K562 (cell line): ENCODE measurements at regions not wholly inside any gene's neighbourhood (a gene's known extent, or its start where the extent isn't known, plus 50 kb on each side); places are given as distances from the start of the nearest gene placed in this dataset.

Experiments used
- DPF2 ChIP-seq: fragments of 450-650 bp; IDR thresholded peaks from 2 replicates; pipeline ENCODE4 v1.6.1; 2016
- KLF1 ChIP-seq: fragments of 450-650 bp; IDR thresholded peaks from 2 replicates; pipeline ENCODE4 v1.6.1; 2016; ENCODE audit warnings: missing genetic modification characterization, missing compliant biosample characterization
- MED1 ChIP-seq: sonication (generic); formaldehyde crosslinking; IDR thresholded peaks from 2 replicates; pipeline ENCODE4 v1.8.1; 2023; ENCODE audit warnings: missing genetic modification reagents, borderline replicate concordance
- NBN ChIP-seq: fragments of 450-650 bp; IDR thresholded peaks from 2 replicates; pipeline ENCODE4 v1.6.1; 2016; ENCODE audit warnings: low read depth, mild to moderate bottlenecking
- TCFL5 ChIP-seq: fragments of 250-450 bp; sonication (Bioruptor Pico); conservative IDR thresholded peaks from 2 replicates; pipeline ENCODE4 v1.6.1; 2021; ENCODE audit warnings: mild to moderate bottlenecking, moderate library complexity, matching md5 sums
- ZNF23 ChIP-seq: fragments of 250-450 bp; sonication (Bioruptor Pico); IDR thresholded peaks from 2 replicates; pipeline ENCODE4 v1.4.0; 2020; ENCODE audit warnings: mild to moderate bottlenecking
- ZNF778 ChIP-seq: fragments of 450-650 bp; formaldehyde crosslinking; IDR thresholded peaks from 2 replicates; pipeline ENCODE4 v1.4.0; 2020; ENCODE audit warnings: mild to moderate bottlenecking, moderate library complexity
- TF ChIP-seq, protein P1 (sequence below), 3 experiments: IDR thresholded peaks in 2 of 3; conservative IDR thresholded peaks in 1 of 3; 2 replicates each; pipeline ENCODE4 v1.5.1; 2011 to 2012; ENCODE audit warnings: low read length in 3 of 3, mild to moderate bottlenecking in 3 of 3, control low read depth in 2 of 3, improper control_type of control experiment in 1 of 3, inconsistent platforms in 1 of 3, low read depth in 1 of 3, mixed read lengths in 1 of 3, moderate library complexity in 1 of 3; ENCODE audit not compliant: insufficient read depth in 2 of 3
- TF ChIP-seq, protein P2 (sequence below), 2 experiments: fragments of 450-650 bp; conservative IDR thresholded peaks; 2 replicates each; pipeline ENCODE4 v1.6.1; 2017; ENCODE audit warnings: mild to moderate bottlenecking in 2 of 2, moderate library complexity in 2 of 2
- TF ChIP-seq, protein P3 (sequence below): sonication (generic); formaldehyde crosslinking; IDR thresholded peaks from 2 replicates; pipeline ENCODE4 v1.8.1; 2023; ENCODE audit warnings: mild to moderate bottlenecking, missing genetic modification reagents

DNA sequence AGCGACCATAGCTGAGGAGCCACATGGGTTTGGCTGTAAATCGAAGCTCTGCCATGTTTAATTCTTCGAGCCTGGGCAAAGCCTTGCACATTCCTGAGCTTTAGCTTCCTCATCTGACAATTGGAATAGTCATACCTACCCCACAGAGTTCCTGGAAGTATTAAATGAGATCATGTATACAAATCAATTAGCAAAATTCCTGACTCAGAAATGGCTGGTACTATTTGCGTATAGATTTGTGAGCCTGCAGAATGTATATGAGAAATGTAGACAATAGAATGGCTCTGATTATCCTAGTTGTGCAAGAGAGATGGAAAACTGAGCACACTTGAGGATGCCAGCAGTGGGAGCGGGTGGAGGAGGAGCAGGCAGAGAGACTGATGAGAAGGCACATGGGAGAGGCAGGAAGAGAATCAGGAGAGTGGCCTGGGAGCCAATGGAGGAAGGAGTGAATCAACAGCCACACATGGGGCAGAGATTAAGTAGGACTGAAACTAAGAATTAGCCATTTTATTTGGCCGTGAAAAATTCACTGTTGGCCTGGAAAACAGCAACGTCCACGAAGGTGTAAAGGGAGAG is 128.0 kb upstream of the C1GALT1 start:
- TF ChIP-seq, protein P1, sequence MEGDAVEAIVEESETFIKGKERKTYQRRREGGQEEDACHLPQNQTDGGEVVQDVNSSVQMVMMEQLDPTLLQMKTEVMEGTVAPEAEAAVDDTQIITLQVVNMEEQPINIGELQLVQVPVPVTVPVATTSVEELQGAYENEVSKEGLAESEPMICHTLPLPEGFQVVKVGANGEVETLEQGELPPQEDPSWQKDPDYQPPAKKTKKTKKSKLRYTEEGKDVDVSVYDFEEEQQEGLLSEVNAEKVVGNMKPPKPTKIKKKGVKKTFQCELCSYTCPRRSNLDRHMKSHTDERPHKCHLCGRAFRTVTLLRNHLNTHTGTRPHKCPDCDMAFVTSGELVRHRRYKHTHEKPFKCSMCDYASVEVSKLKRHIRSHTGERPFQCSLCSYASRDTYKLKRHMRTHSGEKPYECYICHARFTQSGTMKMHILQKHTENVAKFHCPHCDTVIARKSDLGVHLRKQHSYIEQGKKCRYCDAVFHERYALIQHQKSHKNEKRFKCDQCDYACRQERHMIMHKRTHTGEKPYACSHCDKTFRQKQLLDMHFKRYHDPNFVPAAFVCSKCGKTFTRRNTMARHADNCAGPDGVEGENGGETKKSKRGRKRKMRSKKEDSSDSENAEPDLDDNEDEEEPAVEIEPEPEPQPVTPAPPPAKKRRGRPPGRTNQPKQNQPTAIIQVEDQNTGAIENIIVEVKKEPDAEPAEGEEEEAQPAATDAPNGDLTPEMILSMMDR (IDR thresholded peaks at IDR 0.05 in 2 of 3, conservative IDR thresholded peaks at IDR 0.05 in 1 of 3; ENCODE audit: insufficient read depth in 2 of 3, low read depth in 1 of 3, low read length in 3 of 3) = no peak
- TF ChIP-seq, protein P2, sequence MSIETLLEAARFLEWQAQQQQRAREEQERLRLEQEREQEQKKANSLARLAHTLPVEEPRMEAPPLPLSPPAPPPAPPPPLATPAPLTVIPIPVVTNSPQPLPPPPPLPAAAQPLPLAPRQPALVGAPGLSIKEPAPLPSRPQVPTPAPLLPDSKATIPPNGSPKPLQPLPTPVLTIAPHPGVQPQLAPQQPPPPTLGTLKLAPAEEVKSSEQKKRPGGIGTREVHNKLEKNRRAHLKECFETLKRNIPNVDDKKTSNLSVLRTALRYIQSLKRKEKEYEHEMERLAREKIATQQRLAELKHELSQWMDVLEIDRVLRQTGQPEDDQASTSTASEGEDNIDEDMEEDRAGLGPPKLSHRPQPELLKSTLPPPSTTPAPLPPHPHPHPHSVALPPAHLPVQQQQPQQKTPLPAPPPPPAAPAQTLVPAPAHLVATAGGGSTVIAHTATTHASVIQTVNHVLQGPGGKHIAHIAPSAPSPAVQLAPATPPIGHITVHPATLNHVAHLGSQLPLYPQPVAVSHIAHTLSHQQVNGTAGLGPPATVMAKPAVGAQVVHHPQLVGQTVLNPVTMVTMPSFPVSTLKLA (conservative IDR thresholded peaks at IDR 0.05) = no peak
- TF ChIP-seq DPF2 = no peak
- no peak for TF ChIP-seq ZNF23 (CRISPR knock-in tag)
- TF ChIP-seq TCFL5 (CRISPR knock-in tag) = no peak
- no peak for TF ChIP-seq MED1 (CRISPR knock-in tag)
- TF ChIP-seq NBN = no peak
- no peak for TF ChIP-seq KLF1 (tag)
- TF ChIP-seq, protein P3, sequence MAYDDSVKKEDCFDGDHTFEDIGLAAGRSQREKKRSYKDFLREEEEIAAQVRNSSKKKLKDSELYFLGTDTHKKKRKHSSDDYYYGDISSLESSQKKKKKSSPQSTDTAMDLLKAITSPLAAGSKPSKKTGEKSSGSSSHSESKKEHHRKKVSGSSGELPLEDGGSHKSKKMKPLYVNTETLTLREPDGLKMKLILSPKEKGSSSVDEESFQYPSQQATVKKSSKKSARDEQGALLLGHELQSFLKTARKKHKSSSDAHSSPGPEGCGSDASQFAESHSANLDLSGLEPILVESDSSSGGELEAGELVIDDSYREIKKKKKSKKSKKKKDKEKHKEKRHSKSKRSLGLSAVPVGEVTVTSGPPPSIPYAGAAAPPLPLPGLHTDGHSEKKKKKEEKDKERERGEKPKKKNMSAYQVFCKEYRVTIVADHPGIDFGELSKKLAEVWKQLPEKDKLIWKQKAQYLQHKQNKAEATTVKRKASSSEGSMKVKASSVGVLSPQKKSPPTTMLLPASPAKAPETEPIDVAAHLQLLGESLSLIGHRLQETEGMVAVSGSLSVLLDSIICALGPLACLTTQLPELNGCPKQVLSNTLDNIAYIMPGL = no peak
- TF ChIP-seq ZNF778 (CRISPR knock-in tag) = no peak
